Upper lobe of right lung (tissue), 1 donor: ENCODE measurements at regions not wholly inside any gene's neighbourhood (a gene's known extent, or its start where the extent isn't known, plus 50 kb on each side); places are given as distances from the start of the nearest gene placed in this dataset.

Source experiments
- ATAC-seq: fragments of 200-7000 bp; cut with Tn5 transposase; one replicate; pipeline ENCODE4 v1.9.1; 2020; ENCODE audit warnings: mild to moderate bottlenecking, moderate library complexity
- DNase-seq: peaks from one replicate; pipeline ENCODE4 v3.0.0-alpha.2; 2020
- H3K27ac ChIP-seq: fragments of 200-600 bp; one replicate; pipeline ENCODE4 v1.8.0; 2022
- H3K27me3 ChIP-seq: fragments of 200-600 bp; one replicate; pipeline ENCODE4 v1.8.0; 2022; ENCODE audit warnings: mild to moderate bottlenecking
- H3K36me3 ChIP-seq: fragments of 200-600 bp; one replicate; pipeline ENCODE4 v1.8.0; 2022
- H3K4me1 ChIP-seq: fragments of 200-600 bp; one replicate; pipeline ENCODE4 v1.8.0; 2022
- H3K4me3 ChIP-seq: fragments of 200-600 bp; one replicate; pipeline ENCODE4 v1.8.0; 2022; ENCODE audit warnings: mild to moderate bottlenecking
- H3K9me3 ChIP-seq: fragments of 200-600 bp; one replicate; pipeline ENCODE4 v1.8.0; 2022
- CTCF ChIP-seq: fragments of 200-600 bp; IDR thresholded peaks from one replicate; pipeline ENCODE4 v1.8.0; 2022; ENCODE audit warnings: antibody characterized with exemption
- intact Hi-C: fragments of 100-400 bp; cut with DNase I; formaldehyde crosslinking; loops from one replicate; pipeline ENCODE4 v1.11.0; 2022
- donor health status: DM: no; HTN: yes; CAD: no; lungs with severe emphysema.

- Histone ChIP-seq H3K4me3 (no peak overlapping the region), H3K4me1 (no peaks in the 10 kb centered on the region), H3K36me3 (no peaks in the 10 kb centered on the region), H3K27ac (no peak overlapping the region), H3K9me3 (no peaks in the 10 kb centered on the region), H3K27me3 (no peaks in the 10 kb centered on the region)
- DNase-seq = no peak
- intact Hi-C loops = no loop called here
- ATAC-seq = no peak
- no peak for TF ChIP-seq CTCF
Observed at GRCh38 chr7:22052674-22053365, 107.1 kb upstream of the CDCA7L start.

- Histone ChIP-seq H3K27me3 (no peaks in the 10 kb centered on the region), H3K36me3 (no peaks in the 10 kb centered on the region), H3K4me1 (no peaks in the 10 kb centered on the region), H3K9me3 (no peaks in the 10 kb centered on the region), H3K4me3 (no peak overlapping the region), H3K27ac (no peak overlapping the region)
- TF ChIP-seq CTCF = no peak
- DNase-seq (no peak), ATAC-seq (no peak)
- intact Hi-C loops = no loop called here
Observed at GRCh38 chr7:22051886-22052673, 106.4 kb upstream of the CDCA7L start.

- Histone ChIP-seq H3K27me3 (no peaks in the 10 kb centered on the region), H3K27ac (no peak overlapping the region), H3K36me3 (no peaks in the 10 kb centered on the region), H3K4me3 (no peak overlapping the region), H3K9me3 (no peaks in the 10 kb centered on the region), H3K4me1 (no peaks in the 10 kb centered on the region)
- TF ChIP-seq CTCF = no peak
- no peak for ATAC-seq
- DNase-seq = no peak
- intact Hi-C loops = no loop called here
Observed at GRCh38 chr7:22049766-22050500, 104.2 kb upstream of the CDCA7L start.

- Histone ChIP-seq H3K36me3 (no peaks in the 10 kb centered on the region), H3K27me3 (no peaks in the 10 kb centered on the region), H3K4me1 (no peaks in the 10 kb centered on the region), H3K4me3 (no peak overlapping the region), H3K9me3 (no peaks in the 10 kb centered on the region), H3K27ac (no peak overlapping the region)
- intact Hi-C loops = no loop called here
- DNase-seq (no peak), ATAC-seq (no peak)
- TF ChIP-seq CTCF = no peak
Observed at GRCh38 chr7:22043367-22043766, 97.7 kb upstream of the CDCA7L start.

GRCh38 chr7:22040923-22041595 is 95.4 kb upstream of the CDCA7L start:
- Histone ChIP-seq H3K27ac (no peak overlapping the region), H3K4me3 (no peak overlapping the region), H3K9me3 (no peaks in the 10 kb centered on the region), H3K36me3 (no peaks in the 10 kb centered on the region), H3K4me1 (no peaks in the 10 kb centered on the region), H3K27me3 (no peaks in the 10 kb centered on the region)
- DNase-seq = no peak
- intact Hi-C loops = no loop called here
- no peak for TF ChIP-seq CTCF
- no peak for ATAC-seq
